Left renal pelvis (tissue), 4 donors: ENCODE measurements at regions not wholly inside any gene's neighbourhood (a gene's known extent, or its start where the extent isn't known, plus 50 kb on each side); places are given as distances from the start of the nearest gene placed in this dataset.
A peak's percentile ranks its signal among the peaks of the same experiment; 100 is the strongest.
"Not testable (repeated sequence)": the region's sequence is repeated elsewhere in the genome, so short reads cannot be mapped to it uniquely, and the experiment has no call there.

Experiments
- DNase-seq, 4 donors: peaks; one replicate each; pipeline ENCODE4 v3.0.0-alpha.2; 2013; ENCODE audit warnings: low read depth in 4 of 4, low spot score in 3 of 4

DNA sequence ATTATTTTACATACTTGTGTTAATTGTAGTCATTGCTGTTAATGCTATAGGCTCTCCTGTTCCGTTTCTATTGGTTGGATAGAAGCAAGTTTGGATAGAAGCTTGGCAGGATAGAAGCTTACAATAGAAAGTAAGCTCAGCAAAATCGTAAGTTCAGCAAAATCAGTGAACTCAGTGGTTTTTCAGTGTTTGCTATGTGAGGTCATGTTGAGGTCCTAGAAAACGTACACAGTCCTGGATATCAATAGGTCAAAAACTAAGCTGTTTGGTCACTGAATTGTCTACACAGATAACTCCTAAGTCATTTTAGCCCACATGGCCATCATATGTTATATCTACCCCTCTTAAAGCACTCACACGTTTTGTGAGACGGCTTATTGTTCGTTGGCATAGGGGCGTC lies 299.4 kb downstream of the MAN2A1 start:
- DNase-seq: no peak

DNA sequence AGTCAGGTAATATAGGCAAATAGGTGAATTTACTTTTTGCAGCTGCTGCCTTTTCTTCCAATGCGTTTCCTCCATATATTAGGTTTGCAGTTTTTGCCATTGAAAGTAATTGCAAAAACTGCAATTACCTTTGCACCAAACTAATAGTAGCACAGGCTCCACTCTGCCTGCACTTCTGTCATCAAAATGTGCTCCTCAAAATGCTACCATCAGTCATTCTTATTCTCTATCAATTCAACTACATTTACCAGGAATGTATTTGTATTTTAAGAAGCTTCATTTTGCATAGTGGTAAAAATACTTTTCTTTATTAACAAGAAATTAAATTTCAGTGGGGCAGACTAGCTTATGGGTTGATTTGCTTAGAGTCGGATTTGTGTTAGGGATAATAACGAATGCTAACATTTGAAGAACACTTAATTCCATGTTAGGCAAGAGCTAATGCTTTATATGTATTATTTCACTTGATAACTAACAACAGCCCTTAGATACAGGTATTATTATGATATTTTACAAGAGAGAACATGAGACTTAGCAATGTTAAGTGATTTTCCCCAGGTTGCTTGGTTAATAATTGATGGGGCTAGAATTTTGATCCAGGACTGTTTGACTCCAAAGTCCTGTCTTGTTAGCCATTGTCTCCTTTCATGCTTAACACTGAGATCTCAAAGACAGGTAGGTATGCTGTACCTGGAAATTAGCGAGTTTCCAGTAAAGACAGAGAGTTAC lies 300.4 kb downstream of the MAN2A1 start:
- DNase-seq: peak in 1 of 4 donors; percentile 27

DNA sequence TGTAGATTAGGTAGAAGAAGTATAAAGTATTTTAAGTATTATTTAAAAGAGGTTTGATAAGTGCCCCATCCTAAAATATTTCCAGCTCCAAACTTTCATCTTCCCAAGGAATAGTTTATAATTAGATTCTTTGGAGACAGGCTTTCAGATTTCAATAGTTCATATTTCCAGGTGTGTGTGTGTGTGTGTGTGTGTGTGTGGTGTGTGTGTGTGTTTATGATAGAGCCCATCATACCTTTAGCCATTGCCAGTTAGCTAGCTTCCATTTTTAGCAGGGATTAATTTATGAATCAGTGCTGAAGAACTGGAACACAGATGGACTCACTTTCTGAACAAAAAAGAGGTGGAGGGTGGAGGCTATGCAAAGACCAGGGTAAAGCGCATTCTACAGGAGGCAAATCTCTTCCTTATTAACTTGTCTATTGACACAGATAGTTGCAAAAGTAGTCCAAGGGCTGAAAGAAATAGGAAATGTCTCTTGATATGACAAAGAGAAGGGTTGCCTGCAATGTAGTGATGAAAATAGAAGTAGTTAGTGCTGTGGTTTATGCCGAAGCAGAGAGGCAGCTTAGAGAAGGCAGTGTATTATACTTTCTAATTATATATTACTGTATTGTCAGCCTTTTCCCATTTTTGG lies 301.1 kb downstream of the MAN2A1 start:
- no peak for DNase-seq

DNA sequence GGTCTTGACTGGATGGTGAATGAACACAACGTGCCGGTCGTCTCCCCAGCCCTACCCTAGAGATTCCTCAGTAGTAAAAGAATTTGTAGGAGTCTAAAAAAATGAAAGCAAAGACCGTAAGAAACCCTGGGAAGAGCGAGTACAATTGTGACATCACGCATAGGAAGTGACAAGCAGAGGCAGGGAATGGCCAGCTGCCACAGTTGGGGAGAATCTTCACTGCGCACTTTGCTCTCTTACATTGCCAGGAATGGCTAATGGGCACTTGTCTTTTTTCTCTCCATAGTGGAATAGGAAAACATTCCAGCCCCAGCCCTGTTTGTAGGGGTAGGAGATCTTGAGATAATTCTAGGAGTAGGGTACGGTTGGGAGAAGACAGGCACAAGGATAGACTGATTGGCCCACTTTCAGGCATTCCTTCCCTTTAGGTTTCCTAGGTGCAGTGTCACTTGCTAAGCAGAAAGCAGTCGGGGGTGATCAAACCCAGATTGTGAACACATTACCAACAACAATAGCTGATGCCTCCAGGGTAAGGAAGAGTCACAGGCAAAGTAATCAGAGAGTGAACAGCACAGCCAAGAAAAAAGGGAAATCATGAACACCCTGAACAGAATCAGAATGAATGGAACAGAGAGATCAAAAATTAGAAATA lies 302.7 kb downstream of the MAN2A1 start:
- no peak for DNase-seq

DNA sequence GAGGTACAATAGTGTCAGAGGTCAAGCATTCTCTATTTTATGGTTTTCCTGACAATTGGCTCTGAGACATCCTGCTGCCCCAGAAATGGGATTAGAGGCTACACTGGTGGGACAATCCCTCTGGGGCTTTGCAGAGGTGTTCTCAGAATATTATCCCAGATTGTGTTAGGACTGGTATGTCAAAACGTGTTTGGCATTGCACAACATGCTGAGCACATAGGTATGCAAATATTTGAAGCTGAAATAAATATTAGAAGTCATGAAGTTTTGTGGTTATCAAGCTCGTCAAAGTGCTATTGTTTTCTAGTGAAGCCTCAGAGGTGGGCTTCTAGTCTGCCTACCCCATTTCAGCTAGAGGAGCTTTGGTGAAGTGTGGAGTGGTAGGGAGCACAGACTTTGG lies 304.4 kb downstream of the MAN2A1 start:
- no peak for DNase-seq

DNA sequence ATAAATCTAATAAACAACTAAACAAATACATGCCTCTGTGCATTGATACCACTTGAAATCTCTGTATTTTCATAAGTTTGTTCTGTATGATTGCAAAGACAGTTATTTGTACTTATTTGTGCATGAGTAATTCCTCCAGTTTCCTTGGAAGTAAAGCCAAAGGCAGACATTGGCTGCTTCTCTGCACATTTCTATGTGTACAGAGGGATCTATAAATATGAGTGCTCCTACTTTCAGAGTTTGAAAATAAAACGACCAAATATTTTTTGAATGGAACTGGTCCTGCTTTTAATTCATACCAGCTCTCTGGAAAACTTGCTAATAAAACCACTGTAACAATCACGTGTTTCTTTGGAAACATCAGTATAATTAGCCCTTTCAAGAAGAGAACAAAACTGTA lies 306.5 kb downstream of the MAN2A1 start:
- DNase-seq: no peak

DNA sequence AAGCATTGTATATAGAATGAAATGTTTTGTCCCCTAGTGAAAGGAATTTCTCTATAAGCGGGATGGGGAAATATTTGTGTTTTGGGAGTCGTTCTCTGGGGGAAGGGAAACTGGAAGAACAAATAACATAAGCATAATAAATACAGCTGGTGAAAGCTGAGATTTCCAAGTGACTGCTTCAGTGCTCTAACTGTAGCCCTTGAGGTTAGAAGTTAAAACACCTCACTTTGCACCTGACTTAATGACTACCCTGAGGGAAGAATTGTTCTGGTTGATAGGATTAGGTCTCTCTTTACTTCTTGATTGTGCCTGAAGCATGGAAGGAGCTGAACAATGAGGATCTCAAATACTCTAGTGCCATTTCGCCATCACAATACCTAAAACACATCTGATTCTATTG lies 307.4 kb downstream of the MAN2A1 start:
- DNase-seq: peak in 2 of 4 donors; percentile 18 to 39

DNA sequence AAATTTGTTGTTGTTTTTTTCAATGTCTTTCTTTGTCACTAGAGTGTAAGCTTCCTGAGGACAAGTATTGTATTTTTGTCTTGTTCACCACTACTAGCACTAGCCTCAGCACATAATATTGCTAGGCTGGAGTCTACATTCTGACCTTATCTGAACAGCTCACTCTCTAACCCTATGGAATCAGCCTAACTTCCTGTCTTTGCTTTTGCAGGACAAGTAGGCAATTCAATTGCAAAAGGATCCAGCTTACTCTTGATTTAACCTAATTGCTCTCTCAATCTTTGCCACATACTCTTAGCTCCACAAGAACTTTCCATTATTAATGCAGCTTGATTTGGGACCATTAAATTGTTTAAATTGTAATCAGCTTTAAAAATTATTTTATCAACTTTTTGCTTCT lies 308.5 kb downstream of the MAN2A1 start:
- no peak for DNase-seq

DNA sequence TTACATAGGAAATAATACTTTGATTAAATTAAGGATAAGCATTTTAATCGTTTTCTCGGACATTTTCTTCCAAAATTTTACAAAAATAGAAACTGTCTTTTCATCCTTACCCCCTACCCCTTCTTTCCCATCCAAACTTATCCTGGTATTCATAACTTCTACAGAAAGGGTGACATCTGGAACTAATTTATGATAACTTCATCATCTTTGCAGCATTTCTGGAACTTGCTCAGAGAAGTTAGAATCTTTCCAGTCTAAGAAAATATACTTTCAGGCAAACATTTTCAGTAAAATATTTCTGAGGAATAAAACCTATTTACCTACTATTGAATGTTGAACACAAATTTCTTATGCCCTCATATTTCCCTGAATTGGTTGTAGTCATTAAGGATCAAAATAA lies 309.0 kb downstream of the MAN2A1 start:
- no peak for DNase-seq

DNA sequence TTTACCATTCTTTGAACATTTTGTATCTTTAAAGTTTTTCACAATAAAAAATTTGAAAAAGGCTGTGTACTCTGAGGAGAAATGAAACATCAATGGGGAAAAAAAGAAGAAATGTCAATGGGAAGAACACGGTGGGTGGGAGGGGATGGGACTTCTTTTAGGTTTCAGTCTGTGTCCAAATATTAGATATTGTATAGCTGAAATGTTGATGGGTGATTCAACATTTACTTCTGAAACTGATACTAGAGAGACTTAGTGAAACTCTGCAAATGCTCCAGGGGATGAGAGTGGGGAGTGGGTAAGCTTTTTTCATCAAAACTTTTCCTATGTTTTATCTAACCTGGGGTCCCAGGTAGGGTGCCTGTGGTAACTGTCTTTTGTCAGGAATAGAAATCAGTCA lies 311.9 kb downstream of the MAN2A1 start:
- no peak for DNase-seq

DNA sequence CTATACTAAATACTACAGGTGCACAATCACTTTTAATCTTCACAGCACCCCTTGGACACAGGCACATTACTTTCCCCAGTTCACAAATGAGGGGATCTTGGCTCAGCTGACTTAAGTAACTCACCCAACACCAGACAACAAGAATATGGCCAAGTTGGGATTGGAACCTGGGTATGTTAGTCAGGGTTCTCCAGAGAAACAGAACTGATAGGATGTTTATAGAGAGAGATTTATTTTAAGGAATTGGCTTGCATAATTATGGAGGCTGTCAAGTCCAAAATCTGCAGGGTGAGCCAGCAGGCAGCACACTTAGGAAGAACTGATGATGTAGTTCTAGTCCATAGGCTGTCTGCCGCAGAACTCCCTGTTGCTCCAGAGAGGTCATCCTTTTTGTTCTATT lies 312.9 kb downstream of the MAN2A1 start:
- DNase-seq: no peak

DNA sequence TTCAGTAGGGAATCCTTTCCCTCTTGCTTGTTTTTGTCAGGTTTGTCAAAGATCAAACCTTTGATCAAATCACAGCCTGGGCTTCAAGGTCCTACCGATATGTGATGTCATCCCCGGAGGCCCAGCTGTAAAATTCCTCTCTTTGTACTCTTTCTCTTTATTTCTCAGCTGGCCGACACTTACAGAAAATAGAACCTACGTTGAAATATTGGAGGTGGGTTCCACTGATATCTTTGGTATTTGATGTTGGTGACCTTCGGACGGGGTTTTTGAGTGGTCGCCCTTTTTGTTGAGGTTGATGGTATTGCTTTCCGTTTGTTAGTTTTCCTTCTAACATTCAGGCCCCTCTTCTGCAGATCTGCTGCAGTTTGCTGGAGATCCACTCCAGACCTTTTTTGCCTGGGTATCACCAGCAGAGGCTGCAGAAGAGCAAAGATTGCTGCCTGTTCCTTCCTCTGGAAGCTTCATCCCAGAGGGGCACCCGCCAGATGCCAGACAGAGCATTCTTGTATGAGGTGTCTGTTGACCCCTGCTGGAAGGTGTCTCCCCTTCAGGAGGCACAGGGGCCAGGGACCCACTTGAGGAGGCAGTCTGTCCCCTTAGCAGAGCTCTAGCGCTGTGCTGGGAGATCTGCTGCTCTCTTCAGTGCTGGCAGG lies 316.3 kb downstream of the MAN2A1 start:
- not testable (repeated sequence) for DNase-seq

DNA sequence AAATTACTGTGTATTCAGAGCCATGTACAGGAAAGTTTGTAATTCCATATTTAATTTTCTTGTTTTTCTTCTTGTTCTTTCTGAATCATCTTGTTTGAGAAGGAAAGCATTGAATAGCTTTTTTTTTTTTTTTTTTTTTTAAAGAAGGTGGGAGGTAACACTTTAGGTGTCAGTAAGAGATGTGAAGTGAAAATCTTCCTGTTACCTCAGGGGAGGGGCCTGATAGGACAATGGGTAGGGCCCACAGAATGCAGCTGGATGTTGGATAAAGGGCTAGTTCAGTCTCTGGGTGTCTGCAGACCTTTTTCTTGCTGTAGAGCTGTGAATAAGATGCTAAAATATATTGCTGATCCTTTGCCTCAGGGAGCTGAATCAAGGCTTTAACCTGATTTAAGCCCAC lies 317.4 kb downstream of the MAN2A1 start:
- no peak for DNase-seq

DNA sequence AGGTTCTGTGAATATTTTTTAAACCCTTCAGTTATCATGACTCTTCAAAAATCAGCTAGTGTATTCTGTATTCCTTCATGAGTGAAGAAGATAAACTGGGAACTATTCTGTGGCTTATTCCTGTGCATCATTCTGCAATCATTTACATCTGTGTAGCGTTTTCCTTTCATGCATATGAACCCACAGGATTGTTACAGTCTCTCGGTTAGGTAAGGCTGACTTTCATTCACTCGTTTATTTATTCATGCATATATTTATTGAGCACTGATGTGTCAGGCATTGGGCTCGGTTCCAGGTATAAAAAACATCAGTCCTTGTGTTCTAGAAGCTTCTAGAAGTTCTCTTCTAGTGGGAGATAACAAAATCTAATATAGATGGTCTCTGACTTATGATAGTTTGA lies 318.4 kb downstream of the MAN2A1 start:
- no peak for DNase-seq

DNA sequence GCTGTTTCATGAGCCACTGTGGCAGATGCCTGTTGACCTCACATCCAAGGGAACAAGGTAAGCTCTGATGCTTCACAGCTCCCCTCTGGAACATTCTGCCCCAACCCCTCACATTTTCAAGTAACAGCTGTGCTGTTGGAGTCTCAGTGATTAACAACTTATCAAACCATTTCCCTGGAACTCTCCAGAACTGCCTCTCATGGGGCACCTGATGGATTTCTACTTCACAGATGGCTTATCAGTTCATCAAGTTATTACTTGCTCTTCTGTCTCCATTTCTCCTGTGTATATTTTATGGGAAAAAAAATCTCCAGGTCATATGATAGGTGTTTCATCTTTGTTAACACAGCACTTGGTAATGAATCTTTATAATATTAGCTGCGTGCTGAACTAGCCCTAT lies 322.4 kb downstream of the MAN2A1 start:
- DNase-seq: no peak

DNA sequence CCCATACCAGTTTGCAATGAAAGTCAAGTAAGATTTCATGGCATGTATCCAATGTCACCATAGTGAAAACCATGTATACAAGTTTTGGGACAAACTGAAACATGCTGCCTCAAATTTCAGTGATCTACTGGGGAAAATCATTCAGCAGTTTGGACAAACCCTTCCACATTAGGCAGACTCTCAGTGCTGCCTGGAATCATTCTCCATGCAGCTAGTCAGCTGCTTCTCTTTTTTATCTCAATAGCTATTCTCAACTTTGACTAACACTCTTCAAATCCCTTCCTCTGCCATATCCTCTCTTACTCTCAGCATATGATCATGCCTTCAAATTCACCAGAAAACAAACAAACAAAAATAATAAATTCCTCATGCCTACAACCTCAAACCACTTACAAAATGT lies 323.3 kb downstream of the MAN2A1 start:
- no peak for DNase-seq

DNA sequence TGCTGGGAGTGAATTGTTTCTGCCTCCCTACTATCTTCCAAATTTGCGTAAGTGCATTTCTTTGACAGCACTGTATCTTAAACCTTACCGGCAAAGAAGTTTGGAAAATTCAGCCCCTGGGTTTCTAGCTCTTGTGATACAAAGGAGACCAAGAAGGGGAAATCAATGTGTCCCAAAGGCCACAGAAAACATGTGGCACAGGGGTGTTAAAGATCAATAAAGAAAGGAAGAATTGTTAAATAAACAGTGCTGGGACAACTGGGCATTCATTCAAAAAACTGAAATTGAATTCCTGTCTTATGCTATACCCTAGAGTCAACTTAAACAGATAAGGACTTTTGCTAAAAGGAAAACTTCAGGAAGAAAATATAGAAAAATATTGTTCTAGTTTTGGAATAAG lies 328.1 kb downstream of the MAN2A1 start:
- no peak for DNase-seq

DNA sequence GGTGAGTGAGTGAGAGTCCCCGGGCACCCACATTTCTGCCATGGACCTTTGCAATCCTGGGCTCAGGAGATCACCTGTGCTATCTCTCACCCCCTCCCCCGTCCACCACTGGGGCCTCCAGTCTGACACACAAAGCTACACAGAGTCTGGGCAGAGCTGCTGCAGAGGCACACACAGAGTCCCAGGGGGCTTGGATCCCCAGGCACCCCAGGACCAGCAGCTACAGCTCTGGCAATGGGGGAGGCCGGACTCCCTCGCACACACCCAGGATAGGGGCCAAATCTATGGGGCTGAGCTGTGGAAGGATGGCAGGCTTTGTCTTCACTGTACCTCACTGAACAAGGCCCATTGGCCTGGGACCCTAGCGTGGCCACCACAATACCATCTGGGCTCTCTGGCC lies 328.8 kb downstream of the MAN2A1 start:
- DNase-seq: no peak

DNA sequence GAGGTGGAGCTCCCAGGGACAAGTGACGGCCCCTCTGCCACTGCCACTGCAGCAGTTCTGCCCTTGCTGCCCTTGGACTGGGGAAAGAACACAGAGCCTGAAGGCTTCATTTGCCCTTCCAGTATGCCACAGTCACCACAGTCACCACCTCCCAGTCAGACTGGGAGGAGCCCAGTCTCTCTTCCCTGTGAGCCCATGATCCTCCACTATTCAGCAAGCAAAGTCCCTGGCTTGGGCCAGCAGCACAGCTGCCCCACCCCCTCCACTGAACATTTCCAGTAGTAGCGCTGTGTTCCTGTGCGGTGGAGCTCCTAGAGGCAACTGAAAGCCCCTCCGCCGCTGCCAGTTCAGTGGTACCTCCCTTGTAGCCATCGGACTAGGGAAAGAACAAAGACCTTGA lies 329.4 kb downstream of the MAN2A1 start:
- no peak for DNase-seq

DNA sequence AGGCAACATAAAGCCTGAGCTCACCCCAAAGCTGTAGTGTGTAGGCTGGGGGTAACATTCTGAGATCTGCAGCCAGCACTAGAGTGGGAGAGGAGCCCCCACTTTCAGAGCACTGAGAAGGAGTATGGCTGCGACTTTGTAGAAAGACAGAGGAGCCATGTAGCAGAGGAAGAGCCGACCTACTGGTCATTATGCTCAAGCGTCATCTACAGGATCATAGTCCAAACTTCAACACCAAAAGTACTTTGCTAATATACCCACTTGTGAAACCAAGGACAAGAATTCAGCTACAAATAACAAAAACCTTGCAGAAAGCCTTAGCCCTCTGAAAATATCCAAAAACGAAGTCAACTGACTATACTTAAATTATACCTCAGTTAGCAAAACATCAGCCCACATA lies 330.1 kb downstream of the MAN2A1 start:
- no peak for DNase-seq

DNA sequence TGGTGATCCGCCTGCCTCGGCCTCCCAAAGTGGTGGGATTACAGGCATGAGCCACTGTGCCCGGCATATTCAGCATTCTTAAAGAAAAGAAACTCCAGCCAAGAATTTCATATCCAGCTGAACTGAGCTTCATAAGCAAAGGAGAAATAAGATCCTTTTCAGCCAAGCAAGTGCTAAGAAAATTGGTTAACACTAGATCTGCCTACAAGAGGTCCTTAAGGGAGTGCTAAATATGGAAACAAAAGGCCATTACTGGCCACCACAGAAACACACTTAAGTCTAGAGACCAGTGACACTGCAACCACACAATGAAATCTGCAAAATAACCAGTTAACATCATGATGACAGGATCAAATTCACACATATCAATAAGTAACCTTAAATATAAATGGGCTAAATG lies 331.5 kb downstream of the MAN2A1 start:
- DNase-seq: no peak

DNA sequence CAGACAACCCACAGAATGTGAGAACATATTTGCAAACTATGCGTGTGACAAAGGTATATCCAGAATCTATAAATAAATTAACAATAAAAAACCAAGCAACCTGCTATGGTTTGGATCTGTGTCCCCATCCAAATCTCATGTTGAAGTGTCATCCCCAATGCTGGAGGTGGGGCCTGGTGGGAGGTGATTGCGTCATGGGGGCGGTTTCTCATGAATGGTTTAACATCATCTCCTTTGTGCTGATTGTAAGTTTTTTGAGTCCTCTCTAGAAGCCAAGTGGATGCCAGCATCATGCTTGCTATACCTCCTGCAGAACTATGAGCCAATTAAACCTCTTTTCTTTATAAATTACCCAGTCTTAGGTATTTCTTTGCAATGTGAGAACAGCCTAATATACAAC lies 335.4 kb downstream of the MAN2A1 start:
- DNase-seq: no peak
